ENCODE measurements at regions not wholly inside any gene's neighbourhood (a gene's known extent, or its start where the extent isn't known, plus 50 kb on each side); places are given as distances from the start of the nearest gene placed in this dataset.
"Not testable (repeated sequence)": the region's sequence is repeated elsewhere in the genome, so short reads cannot be mapped to it uniquely, and the experiment has no call there.

DNA sequence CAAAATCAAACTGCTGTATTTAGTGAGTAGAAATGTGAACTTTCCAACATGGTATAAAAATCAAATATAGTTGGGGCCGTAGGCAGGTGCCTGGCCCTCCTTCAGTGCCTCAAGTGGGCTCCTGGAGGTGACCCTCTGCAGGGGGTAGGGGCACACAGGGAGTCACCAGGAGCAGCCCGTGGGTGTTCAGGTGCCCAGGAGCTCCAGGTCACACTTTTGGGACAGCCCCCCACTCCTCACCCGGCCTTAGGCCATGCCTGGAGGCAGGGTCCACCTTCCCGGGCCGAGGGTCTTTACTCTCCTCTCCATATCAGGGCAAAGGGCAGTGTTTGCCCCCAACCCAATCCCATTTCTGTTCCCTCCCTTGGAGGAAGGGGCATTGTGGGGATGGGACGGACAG lies 108.0 kb upstream of the MTAP start:
- DNase-seq (ENCODE audit: low read depth), result no peak

DNA sequence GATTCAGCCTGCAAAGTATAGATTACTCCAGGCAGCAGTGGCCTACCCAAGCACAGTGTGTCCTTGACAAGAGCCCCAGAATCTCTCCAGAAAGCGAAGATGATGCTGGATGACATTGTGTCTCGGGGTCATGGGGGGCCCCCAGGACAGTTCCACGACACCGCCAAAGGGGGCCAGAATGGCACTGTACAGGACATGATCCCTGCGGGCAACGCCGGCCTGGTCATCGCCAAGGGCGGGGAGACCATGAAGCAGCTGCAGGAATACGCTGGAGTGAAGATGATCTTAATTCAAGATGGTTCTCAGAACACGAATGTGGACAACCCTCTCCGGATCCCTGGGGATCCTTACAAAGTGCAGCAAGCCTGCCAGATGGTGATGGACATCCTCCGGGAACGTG lies 107.0 kb upstream of the MTAP start:
- no peak for DNase-seq (ENCODE audit: low read depth)

GRCh38 chr9:21695874-21696341 lies 106.5 kb upstream of the MTAP start:
- no peak for DNase-seq (ENCODE audit: low read depth)

GRCh38 chr9:21696411-21696871 lies 106.0 kb upstream of the MTAP start:
- no peak for DNase-seq (ENCODE audit: low read depth)

DNA sequence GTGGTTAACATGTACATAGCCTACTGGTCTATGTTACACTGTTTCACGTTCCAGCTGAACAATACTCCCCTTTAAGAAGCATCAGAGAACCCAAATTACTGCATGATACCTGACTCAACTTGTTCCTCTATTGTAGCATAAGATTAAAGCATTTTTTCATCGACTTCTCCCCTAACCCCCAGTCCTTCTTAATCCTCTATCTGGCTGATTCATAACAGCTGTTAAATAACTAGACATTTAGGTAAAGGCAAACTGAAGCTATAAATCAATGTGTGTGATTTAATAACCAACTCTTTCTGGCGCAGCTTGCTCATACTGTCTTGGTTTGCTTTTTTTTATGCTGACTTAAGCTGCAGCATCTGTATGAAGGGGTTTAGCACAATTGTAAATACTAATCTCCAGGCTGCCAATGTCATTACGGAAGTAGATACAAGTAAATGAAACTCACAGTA lies 94.2 kb upstream of the MTAP start:
- DNase-seq (ENCODE audit: low read depth), result peak; percentile 82

DNA sequence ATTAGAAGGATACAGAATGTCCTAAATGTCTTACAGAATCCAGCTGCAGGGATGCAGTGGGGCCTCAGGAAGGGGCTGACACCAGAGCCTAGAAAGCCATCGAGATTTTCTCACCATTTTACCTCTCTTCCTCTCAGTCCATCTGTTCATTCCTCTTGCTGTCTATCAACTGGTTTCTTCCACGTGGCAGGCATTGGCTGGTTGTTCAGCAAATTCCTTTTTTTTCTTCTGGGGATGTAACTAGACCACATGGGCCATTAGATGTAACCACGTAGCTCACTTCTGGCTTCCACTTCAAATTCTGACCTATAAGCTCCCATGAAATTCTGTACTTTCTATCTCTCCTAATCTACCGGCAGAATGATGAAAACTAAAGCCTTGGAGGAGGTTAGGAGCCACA lies 93.6 kb upstream of the MTAP start:
- peak; percentile 87 for DNase-seq (ENCODE audit: low read depth)

GRCh38 chr9:21709464-21710058 lies 92.9 kb upstream of the MTAP start:
- peak; percentile 70 for DNase-seq (ENCODE audit: low read depth)

DNA sequence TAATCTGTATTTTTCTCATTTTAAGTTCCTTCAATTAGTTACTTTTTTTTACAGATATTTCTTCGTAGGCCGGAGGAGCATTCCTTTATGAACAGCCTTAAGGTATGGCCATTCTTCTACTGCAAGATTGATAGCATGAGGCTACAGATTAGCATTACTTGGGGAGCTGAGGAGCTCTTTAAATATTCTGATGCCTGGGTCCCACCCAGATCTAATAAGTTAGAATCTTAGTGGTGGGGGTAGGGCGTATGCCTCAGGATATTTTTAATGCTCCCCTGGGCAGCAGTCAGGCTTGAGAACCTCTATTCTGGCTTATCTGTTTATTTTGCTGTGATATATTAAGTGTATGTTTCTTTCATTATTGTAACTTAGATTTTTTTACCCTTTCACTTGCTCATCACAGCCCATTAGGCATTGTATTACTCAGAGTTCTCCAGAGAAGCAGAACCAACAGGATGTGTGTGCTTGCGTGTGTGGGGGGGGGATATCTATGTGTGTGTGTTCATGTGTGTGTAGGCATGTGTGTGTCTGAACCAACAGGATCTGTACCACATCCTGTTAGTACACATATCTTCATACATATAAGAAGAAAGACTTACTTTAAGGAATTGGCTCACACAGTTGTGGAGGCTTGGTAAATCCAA lies 91.8 kb upstream of the MTAP start:
- peak; percentile 20 for DNase-seq (ENCODE audit: low read depth)

DNA sequence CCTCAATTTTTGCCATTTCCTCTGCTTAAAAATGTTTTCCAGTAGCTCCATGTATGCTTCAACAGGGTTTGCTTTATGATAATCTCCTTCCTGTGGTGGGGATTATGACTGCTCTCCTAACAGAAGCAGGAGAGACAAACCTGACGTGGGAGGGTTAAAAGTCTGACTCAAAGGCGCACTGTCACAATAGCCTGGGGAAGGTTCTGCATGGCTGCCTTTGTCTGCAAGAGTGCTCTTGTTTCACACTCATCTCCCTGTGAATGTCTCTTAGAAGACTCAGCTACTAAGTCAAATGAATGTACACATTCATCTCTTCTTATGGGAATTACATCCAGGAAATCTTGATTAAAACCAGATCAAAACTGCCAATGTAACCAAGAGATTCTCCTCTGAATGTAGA lies 90.9 kb upstream of the MTAP start:
- peak; percentile 12 for DNase-seq (ENCODE audit: low read depth)

DNA sequence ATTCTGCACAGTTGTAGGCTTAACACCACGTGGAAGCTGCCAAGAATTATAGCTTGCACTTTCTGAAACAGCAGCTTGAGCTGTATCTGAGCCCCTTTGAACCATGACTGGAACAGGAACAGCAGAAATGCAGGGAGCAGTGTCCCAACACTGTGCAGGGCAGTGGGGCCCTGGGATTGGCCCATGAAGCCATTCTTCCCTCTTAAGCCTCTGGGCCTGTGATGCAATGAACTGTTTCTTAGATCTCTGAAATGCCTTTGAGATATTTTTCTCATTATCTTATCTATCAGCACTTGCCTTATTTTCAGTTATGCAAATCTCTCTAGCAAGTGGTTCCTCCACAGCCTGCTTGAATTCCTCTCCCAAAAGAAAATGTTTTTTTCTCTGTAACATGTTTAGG lies 87.0 kb upstream of the MTAP start:
- no peak for DNase-seq (ENCODE audit: low read depth)

DNA sequence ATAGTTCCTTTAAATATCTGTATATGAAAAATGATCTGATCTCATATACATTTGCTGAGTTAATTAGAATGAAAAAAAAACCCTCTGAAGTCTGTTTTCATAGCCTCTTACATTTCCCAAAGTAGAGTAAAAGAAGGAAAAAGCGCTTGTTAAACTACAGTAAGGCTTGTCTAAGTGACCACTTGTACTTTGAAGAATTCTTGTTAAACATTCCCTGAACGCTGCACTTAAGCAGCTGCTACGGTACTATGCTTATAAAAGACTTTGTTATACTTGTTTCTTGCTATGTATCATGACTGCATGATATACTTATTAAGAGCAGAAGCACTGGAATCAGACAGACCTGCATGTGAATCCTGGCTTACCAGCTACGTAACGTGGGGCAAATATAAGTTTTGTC lies 81.7 kb upstream of the MTAP start:
- DNase-seq (ENCODE audit: low read depth), result no peak

DNA sequence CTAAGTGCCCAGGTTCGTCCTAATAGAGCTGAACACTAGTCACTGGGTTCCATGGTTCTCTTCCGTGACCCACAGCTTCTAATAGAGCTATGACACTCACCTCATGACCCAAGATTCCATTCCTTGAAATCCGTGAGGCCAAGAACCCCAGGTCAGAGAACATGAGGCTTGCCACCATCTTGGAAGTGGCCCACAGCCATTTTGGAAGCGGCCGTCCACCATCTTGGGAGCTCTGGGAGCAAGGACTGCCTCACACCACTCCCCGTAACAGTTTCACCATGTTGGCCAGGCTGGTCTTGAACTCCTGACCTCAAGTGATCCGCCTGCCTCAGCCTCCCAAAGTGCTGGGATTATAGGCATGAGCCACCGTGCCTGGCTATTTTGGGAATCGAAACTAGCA lies 75.0 kb upstream of the MTAP start:
- not testable (repeated sequence) for DNase-seq (ENCODE audit: low read depth)

DNA sequence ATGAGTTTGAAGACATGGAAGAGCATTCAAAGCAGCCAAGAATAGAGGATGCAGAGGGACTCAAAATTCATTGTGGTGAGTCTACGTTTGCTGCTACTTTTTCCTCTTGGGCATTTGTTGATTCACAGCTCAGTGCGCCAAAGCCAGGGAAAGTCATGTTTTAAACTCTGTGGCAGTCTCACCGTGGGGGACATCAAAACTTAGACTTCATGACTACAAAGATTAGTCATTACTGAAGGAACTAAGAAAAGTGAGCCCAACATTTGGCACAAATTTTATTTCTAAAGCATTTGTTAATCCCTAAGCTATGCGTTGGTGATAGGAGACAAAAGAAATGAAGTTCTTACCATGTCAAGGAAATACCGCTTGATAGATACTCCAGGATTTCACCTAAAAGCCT lies 73.7 kb upstream of the MTAP start:
- DNase-seq (ENCODE audit: low read depth), result peak; percentile 60

DNA sequence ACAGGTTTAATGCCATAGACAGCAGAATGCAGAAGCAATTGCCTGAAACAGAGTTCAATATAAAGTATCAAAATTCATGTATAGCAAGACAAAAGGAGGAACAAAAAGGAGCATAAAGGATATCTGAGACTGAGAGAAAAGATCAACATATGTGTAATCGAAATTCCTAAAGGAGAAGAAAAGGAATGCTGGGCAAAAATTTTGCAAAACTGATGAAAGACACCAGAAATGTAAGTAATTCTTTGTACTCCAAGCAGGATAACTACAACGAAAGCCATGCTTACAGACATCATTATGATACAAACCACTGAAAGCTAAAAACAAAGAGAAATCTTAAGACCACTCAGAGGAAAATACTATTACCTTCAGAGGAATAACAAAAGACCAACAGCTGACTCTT lies 72.8 kb upstream of the MTAP start:
- DNase-seq (ENCODE audit: low read depth), result no peak

- DNase-seq (ENCODE audit: low read depth), result peak; percentile 19
These were observed 71.5 kb upstream of the MTAP start for GRCh38 chr9:21730899-21731298.

DNA sequence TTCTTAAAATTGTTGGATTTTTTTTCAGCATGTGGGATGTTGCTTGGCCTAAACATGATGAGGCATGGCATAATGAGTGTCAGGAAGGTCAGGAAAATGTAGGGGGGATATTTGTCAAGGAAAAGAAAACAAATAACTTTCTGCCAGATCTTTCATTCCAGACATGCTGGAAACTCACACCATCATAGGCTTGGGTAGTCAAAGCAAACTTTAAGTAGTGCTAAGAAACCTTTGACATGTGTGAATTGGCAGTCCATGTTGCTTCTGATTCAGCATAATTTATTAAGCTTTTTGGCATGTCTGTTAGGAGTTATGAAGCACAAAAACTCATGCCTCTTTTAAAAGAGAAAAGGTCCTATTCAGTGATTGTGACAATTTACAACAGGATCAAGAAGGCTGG lies 61.3 kb upstream of the MTAP start:
- DNase-seq (ENCODE audit: low read depth), result no peak

DNA sequence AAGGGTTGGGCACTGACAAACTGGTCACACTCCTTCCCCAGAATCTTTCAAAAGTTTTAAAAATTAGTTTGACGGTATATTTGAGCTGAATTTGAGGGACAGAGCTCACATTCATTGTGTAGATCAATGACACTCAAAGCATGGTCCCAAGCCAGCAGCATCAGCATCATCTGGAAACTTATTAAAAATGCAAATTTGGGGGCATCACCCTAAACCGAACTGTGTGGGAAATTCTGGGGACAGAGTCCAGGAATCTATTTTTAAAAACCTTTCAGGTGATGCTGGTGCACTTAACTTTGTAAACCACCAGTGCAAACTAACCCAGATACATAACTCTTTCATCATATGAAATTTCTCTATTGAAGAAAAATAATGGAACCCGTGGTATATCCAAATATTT lies 58.1 kb upstream of the MTAP start:
- DNase-seq (ENCODE audit: low read depth), result no peak

GRCh38 chr9:21744841-21745240 lies 57.6 kb upstream of the MTAP start:
- DNase-seq (ENCODE audit: low read depth), result peak; percentile 9

DNA sequence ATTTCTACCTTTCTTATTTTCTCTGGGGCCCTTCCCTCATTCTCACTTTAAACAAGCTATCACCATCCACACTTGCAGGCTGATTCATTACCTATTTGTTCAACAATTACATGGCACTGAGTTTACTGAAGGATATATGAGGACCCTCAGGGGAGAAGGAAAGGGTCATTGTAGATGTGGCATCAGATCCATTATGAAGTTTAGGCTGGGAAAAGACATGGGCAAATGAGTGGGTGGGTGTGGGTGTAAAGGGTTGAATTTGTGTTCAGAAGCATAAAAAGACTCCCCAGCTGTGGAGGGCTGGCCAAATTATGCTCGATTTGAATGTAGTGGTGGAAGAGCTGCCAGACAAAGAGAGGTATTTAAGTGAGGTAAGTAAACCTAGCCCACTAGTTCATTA lies 55.9 kb upstream of the MTAP start:
- DNase-seq (ENCODE audit: low read depth), result no peak

- peak; percentile 28 for DNase-seq (ENCODE audit: low read depth)
These were observed 55.3 kb upstream of the MTAP start for GRCh38 chr9:21747175-21747574.

DNA sequence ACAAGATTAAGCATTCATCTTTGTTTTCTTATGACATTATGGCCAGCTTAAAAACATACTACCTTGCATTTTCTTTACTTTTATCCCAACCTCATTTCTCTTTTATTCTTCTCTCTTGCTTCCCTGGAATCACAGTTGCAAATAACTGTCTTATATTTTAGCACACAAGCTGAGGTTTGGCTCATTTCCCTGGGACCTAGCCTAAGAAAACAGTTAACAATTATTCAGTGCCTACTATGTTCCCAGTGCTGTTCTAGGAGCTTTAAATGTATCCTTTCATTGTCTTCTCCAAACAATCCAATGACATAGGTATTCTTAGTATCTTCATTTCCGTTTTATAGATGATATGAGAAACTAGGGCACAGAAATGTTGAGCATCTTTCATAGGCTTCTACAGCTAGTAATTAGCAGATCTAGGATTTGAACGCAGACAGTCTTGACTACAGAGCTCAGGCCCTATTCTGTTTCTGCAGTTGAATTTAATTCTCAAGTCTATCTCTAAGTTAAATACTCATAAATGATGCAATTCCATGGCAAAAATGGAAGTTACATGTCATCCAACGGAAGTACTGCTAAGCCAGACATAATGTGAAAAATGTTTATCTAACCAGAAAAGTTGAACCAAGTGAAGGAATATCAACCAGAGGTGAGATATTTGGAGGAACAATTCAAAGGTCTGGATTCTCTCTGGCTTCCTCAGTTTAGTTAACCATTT lies 52.3 kb upstream of the MTAP start:
- peak; percentile 29 for DNase-seq (ENCODE audit: low read depth)

DNA sequence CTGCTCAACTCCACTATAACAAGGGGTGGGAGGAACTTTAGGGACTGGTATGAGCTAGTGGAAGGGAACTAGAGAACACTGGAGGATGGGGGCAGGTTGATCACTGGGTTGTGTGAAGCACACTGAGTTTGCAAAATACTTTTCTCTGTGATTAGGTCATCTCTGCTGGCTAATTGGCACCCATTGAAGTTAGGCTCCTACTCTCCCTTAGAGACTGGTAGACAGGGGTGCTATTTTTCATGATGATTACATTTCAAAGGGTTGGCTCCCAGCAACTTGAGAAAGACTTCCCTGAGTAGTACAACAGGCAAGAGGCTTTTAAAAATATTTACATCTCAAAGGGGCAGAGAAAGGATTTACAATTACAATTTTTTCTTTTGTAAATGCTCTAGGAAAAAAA lies 50.4 kb upstream of the MTAP start:
- DNase-seq (ENCODE audit: low read depth), result no peak

Measured in LHCN-M2 (cell line).